DND-41 (cell line): ENCODE measurements at regions not wholly inside any gene's neighbourhood (a gene's known extent, or its start where the extent isn't known, plus 50 kb on each side); places are given as distances from the start of the nearest gene placed in this dataset.

ENCODE experiments used
- CTCF ChIP-seq: IDR thresholded peaks from 2 replicates; pipeline ENCODE4 v1.5.1; 2012; ENCODE audit warnings: borderline replicate concordance, low read length, moderate library complexity, mild to moderate bottlenecking; ENCODE audit not compliant: poor library complexity, severe bottlenecking; ENCODE audit errors: extremely low read depth
- EZH2 ChIP-seq: IDR thresholded peaks from 3 replicates; pipeline ENCODE4 v1.6.1; 2012; ENCODE audit warnings: borderline replicate concordance, low read depth, mild to moderate bottlenecking, moderate library complexity, low read length, inconsistent platforms; ENCODE audit not compliant: severe bottlenecking

DNA sequence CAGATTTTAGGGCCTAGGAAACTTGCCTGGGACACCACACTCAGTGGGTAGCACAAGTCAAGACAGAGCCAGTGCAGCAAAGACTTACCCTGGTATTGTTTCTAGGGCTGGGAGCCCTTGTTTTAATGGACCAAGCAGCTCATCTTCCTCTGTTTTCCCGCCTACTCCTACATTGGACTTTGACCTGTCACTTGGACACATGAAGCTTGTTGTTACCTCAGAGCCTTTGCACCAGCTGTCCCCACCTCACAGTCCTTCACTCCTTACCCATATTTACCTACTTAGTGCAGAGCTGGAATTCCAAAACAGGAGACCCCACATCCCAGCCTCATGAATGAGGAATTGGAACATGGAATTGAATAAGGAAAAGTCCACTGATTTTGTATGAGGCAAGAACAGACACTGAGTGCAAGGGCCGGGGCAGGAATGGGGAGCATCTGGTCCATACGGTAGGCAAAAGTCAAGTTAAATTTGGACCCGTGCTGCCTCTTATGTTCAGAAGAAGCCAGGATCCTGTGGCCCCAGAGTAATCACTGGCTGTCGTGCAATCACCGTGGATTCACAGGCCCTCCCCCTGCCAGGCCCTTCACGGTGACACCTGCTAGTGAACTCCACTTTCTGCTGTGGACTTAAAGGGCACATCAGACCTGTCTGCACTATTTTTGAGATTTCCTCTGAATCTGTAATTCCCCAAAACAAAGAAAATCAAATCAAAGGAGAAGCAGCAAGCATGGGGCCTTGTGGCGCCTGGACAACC lies 236.9 kb upstream of the PMEPA1 start:
- no peak for TF ChIP-seq CTCF
- no peak for TF ChIP-seq EZH2
